GM21737 (cell line): ENCODE measurements at regions not wholly inside any gene's neighbourhood (a gene's known extent, or its start where the extent isn't known, plus 50 kb on each side); places are given as distances from the start of the nearest gene placed in this dataset.
"Not testable (repeated sequence)": the region's sequence is repeated elsewhere in the genome, so short reads cannot be mapped to it uniquely, and the experiment has no call there.

Experiments used
- ATAC-seq: cut with Tn5 transposase; IDR thresholded peaks from one replicate; pipeline ENCODE4 v1.9.1; 2021; ENCODE audit warnings: mild to moderate bottlenecking, moderate library complexity; ENCODE audit not compliant: unreplicated experiment

DNA sequence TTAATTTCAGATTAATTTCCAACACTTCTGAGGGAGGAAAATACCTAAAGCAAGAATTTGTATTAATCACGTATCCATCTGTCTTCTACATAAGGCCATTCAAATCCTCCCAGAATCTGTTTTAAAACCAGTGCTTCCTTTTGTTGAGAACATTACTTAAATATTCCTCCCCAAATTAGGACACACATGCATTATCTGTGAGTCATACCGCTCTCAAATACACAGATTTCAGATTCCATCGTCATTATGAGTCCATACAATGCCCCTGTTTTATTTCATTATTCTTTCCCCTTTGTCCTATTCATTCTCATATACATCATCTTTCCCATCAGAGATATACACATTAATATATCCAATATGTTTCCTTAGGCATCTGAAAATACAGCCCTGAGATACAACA is 57.3 kb upstream of the PRSS12 start:
- ATAC-seq, result no peak

GRCh38 chr4:118417325-118417724 is 64.5 kb upstream of the PRSS12 start:
- ATAC-seq, result no peak

DNA sequence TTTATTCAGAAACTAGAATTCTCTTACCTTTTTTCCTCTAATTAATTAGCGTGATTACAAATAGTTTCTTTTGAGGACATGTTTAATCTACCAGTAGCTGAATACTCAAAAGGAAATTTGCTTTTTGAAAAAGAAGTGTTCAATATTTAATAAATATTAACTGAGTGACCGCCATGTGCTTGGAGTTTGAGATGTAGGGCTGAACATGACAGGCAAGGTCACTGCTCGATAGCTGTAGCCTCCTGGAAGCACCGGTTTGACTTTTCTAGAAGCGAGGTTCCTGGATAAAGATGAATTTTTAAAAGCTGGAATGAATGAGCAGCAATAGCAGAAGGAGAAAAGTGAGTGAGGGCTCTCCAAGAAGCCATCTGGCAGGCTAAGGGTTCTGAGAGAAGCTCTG is 65.0 kb upstream of the PRSS12 start:
- not testable (repeated sequence) for ATAC-seq

- ATAC-seq, result not testable (repeated sequence)
These were observed 65.6 kb upstream of the PRSS12 start for GRCh38 chr4:118418396-118418795.

- ATAC-seq, result not testable (repeated sequence)
These were observed 66.8 kb upstream of the PRSS12 start for GRCh38 chr4:118419626-118420025.

GRCh38 chr4:118424062-118424461 is 71.3 kb upstream of the PRSS12 start:
- ATAC-seq, result not testable (repeated sequence)

- not testable (repeated sequence) for ATAC-seq
These were observed 76.1 kb upstream of the PRSS12 start for GRCh38 chr4:118428881-118429280.

DNA sequence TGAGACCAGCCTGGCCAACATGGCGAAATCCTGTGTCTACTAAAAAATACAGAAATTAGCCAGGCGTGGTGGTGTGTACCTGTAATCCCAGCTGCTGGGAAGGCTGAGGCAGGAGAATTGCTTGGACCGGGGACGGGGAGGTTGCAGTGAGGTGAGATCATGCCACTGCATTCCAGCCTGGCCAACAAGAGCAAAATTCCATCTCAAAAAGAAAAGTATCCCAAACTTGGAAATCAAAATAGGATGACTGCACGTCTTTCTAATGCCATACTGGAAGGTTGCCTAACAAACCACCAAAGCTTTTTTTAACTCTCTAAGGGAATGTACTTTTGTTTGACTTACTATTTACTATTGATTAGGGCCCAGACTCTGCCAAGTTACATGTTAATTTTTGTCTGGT is 79.6 kb upstream of the PRSS12 start:
- not testable (repeated sequence) for ATAC-seq

- not testable (repeated sequence) for ATAC-seq
These were observed 81.0 kb upstream of the PRSS12 start for GRCh38 chr4:118433612-118434375.

DNA sequence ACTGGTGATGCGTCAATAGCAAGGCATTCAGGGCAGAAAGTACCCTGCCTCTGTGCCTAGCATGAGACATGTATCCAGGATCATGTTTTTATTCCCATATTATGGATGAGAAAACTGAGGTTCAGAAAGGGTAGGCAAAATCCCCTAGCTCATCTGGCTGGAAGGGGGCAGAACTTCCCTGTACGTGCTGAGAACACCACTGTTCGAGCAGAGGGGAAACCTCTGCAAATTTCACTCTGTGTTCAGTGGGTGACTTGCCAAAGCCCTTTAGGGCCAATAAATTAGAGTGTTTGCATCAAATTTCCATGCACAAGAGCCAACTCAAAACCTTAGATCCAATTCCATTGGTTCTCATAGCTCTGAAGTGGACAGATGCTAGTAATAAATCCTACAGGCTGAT is 82.6 kb upstream of the PRSS12 start:
- not testable (repeated sequence) for ATAC-seq

DNA sequence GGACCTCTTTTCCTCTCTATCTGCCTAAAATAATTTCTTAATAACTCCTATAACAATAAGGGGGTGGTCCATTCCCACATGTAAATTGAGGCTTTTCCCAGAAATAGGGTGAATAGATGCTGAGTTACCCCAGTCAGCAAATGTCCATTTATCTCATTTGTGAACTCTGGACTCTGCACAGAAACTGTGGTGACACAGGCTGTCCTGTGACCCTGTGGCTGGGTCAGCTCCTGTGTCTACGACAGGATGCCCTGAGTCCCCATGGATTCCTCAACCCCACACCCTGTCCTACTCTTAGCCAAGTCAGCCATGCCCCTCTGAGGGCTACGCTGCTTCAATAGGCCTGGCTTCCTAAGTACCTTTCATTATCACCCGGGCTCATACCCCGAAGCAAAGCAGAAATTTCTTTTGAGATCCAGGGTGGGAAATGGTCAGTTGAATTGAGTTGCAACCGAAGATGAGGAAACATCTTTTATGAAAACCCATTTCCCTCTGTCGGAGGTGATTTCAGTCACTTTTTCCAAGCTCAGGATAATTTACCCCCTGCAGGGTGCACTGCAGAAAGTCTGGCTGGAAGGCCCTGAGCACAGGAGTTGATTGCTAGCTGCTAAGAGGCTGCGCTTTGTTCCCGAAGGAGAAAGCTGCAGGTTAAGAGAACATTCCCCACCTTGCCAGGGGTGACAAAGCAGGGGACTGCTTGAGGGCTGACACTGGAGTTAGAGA is 89.5 kb upstream of the PRSS12 start:
- ATAC-seq, result not testable (repeated sequence)

DNA sequence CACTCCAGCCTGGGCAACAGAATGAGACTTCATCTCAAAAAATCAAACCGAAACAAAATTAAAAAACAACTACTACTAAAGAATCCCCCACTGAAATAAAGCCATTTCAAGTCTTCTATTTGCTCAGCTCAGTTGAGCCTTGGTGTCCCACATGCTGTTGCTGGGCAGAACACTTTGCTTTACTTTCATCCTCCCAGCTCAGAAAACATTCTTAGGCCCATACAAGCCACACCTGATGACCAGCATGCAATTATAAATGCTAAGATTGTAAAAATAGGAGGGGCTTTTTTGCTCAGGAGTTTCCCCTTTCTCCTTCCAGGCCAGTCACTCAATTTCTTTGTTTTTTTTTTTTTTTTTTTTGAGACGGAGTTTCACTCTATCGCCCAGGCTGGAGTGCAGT is 94.6 kb upstream of the PRSS12 start:
- ATAC-seq, result not testable (repeated sequence)

DNA sequence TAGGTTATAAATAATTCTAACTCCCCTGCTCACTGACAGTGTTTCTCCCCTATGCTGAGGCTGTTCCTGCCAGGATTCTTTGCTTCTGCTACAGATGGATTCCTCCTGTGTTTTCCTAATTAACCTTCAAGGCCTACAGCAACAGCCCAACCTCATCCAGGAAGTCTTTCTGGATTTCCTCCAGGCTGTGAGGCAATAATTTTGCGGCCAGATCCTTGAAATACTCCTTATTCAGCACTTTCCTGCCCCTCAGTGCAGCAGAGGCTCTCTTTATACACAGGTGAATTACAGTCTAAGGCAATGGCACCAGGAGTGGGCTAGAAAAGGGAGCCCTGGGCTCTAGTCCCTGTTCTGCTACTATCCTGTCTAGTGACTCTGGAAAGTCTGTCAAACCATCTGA is 102.1 kb upstream of the PRSS12 start:
- not testable (repeated sequence) for ATAC-seq

- ATAC-seq, result not testable (repeated sequence)
These were observed 108.6 kb upstream of the PRSS12 start for GRCh38 chr4:118461435-118461834.

GRCh38 chr4:118465831-118466230 is 113.0 kb upstream of the PRSS12 start:
- ATAC-seq, result not testable (repeated sequence)

DNA sequence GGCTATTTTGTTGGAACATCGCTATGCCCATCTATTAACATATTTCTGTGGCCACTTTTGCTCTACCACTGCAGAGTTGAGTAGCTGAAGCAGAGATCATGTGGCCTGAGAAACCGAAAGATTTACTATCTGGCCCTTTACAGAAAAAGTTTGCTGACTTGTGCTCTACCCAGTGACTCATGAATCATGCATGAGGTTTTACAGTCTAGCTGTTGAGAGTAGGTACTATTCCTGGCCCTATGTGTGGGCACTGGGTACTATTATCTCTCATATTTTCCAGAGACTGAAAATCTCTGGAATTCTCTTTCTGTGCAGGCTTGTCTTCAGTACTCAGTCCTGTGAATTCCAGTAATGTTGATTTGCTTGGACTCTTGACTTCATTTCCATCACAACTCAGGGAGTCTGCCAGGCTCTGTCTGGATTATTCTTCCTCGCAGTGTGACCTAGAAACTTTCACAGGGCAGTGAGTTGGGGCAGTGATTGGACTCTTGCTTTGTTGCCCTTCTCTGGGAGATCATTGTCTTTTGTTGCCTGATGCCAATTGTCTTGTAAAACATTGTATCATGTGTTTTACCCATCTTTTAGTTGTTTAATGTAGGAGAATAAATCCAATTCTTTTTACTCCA is 121.3 kb upstream of the PRSS12 start:
- not testable (repeated sequence) for ATAC-seq

- not testable (repeated sequence) for ATAC-seq
These were observed 122.0 kb upstream of the PRSS12 start for GRCh38 chr4:118474771-118475170.

DNA sequence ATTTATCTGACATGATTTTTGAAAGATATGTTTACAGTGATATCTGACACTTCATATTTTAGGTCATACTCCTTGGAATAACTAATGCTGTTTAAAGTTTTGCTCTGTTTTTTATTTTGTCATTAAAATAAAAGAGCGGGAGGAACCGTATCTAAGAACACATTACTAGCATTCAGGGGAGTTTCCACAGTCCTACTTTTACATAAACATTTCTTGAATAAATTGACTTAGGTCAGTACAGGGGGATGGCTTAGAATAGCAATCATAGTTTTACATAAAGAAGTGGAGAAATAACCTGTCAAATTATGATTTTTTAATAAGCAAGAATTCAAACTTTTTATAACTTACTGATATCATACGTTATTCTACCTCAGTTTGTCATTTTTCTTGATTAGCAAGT is 123.1 kb upstream of the PRSS12 start:
- not testable (repeated sequence) for ATAC-seq

GRCh38 chr4:118477826-118478225 is 125.0 kb upstream of the PRSS12 start:
- ATAC-seq, result not testable (repeated sequence)

GRCh38 chr4:118485801-118486314 is 133.1 kb upstream of the PRSS12 start:
- ATAC-seq, result not testable (repeated sequence)

DNA sequence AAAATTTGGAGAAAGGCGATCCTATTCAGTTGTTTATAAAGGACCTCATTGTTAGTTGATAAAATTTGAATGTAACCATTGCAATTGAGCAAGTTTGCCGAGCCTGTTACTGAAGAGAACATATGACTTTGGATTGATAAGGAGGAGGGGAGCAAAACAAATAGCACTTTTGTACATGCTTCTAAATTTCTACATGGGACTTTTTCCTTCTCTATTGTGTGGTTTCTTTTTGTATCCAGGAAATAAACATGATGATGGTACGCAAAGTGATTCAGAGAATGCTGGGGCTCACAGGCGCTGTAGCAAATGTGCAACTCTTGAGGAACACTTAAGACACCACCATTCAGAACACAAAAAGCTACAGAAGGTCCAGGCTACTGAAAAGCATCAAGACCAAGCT is 140.2 kb upstream of the PRSS12 start:
- not testable (repeated sequence) for ATAC-seq
